ENCODE measurements at regions not wholly inside any gene's neighbourhood (a gene's known extent, or its start where the extent isn't known, plus 50 kb on each side); places are given as distances from the start of the nearest gene placed in this dataset.

GRCh38 chr18:8943900-8944870, 158.3 kb upstream of the NDUFV2 start (continued):
- TF ChIP-seq ZBTB7A (IDR thresholded peaks at IDR 0.05; ENCODE audit: borderline replicate concordance, control insufficient read depth, low read depth, low read length) (no peak), NEUROD1 (IDR thresholded peaks at IDR 0.05; ENCODE audit: borderline replicate concordance, low read depth, low read length, partially characterized antibody) (no peak), YY1 (IDR thresholded peaks at IDR 0.05; ENCODE audit: borderline replicate concordance in 1 of 3, control insufficient read depth in 1 of 3, extremely low read depth in 1 of 3, insufficient read depth in 3 of 3, insufficient read length in 1 of 3, insufficient replicate concordance in 2 of 3, low read depth in 1 of 3, low read length in 2 of 3) (no peak), SAFB (IDR thresholded peaks at IDR 0.05; ENCODE audit: borderline replicate concordance, low read depth, low read length) (no peak), CHAMP1 (IDR thresholded peaks at IDR 0.05) (no peak), BMI1 (IDR thresholded peaks at IDR 0.05; ENCODE audit: low read length) (no peak), FOXM1 (IDR thresholded peaks at IDR 0.05; ENCODE audit: low read depth) (no peak), FOXM1 (CRISPR knock-in tag; IDR thresholded peaks at IDR 0.05; ENCODE audit: low read depth) (no peak), ZNF347 (CRISPR knock-in tag; IDR thresholded peaks at IDR 0.05; ENCODE audit: low read depth) (no peak), E4F1 (CRISPR knock-in tag; IDR thresholded peaks at IDR 0.05; ENCODE audit: borderline replicate concordance) (no peak), ZNF431 (CRISPR knock-in tag; IDR thresholded peaks at IDR 0.05) (no peak), ZNF12 (CRISPR knock-in tag; IDR thresholded peaks at IDR 0.05) (no peak), ERF (CRISPR knock-in tag; IDR thresholded peaks at IDR 0.05) (no peak), MCM3 (IDR thresholded peaks at IDR 0.05) (no peak), TAL1 (IDR thresholded peaks at IDR 0.05) (peak; percentile 64; the same call in 1 of the 2 replicates), ZNF143 (CRISPR knock-in tag; IDR thresholded peaks at IDR 0.05) (no peak), ATF3 (IDR thresholded peaks at IDR 0.05) (peak; percentile 20; the same call in 1 of the 2 replicates), ATF3 (CRISPR knock-in tag; conservative IDR thresholded peaks at IDR 0.05) (no peak), TCF3 (CRISPR knock-in tag; IDR thresholded peaks at IDR 0.05) (peak; percentile 92), ARHGAP35 (IDR thresholded peaks at IDR 0.05; ENCODE audit: partially characterized antibody) (no peak), PTTG1 (tag; IDR thresholded peaks at IDR 0.05; ENCODE audit: low read depth) (no peak), ZNF24 (IDR thresholded peaks at IDR 0.05) (no peak)

All from K562 (cell line).